Astrocyte (in vitro differentiated cells and primary cell): ENCODE measurements at regions not wholly inside any gene's neighbourhood (a gene's known extent, or its start where the extent isn't known, plus 50 kb on each side); places are given as distances from the start of the nearest gene placed in this dataset.

Source experiments
- EZH2 ChIP-seq: IDR thresholded peaks from 2 replicates; pipeline ENCODE4 v1.6.1; 2012; ENCODE audit warnings: mild to moderate bottlenecking, low read length, inconsistent platforms; ENCODE audit not compliant: insufficient read depth
- TF ChIP-seq, protein P1 (sequence below): IDR thresholded peaks from 2 replicates; pipeline ENCODE4 v1.5.1; 2011; ENCODE audit warnings: low read depth, mild to moderate bottlenecking, inconsistent platforms, low read length, moderate library complexity; ENCODE audit not compliant: insufficient read depth

DNA sequence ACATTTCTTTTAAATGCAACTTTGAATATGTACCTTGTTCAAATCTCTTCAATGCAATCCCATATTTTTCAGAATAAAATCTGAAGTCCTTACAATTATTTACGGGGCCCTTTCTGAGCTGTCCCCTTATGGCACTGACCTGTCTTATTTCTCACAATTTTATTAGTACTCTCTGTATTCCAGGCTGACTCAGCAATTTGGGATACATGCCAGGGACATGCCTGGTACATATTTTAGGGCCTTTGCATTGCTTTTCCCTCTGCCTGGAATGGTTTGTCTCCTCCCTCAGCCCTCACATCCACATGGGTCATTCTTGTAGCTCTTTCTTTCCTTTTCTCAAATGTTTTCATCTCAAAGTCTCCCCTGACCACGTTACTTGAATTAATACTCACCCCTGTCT is 172.2 kb upstream of the TECRL start:
- no peak for TF ChIP-seq EZH2
- TF ChIP-seq, protein P1, sequence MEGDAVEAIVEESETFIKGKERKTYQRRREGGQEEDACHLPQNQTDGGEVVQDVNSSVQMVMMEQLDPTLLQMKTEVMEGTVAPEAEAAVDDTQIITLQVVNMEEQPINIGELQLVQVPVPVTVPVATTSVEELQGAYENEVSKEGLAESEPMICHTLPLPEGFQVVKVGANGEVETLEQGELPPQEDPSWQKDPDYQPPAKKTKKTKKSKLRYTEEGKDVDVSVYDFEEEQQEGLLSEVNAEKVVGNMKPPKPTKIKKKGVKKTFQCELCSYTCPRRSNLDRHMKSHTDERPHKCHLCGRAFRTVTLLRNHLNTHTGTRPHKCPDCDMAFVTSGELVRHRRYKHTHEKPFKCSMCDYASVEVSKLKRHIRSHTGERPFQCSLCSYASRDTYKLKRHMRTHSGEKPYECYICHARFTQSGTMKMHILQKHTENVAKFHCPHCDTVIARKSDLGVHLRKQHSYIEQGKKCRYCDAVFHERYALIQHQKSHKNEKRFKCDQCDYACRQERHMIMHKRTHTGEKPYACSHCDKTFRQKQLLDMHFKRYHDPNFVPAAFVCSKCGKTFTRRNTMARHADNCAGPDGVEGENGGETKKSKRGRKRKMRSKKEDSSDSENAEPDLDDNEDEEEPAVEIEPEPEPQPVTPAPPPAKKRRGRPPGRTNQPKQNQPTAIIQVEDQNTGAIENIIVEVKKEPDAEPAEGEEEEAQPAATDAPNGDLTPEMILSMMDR: no peak
